GM11168 (cell line): ENCODE measurements at regions not wholly inside any gene's neighbourhood (a gene's known extent, or its start where the extent isn't known, plus 50 kb on each side); places are given as distances from the start of the nearest gene placed in this dataset.

Experiments used
- in situ Hi-C: fragments of 300-500 bp; cut with MboI; formaldehyde crosslinking; loops from one replicate; pipeline ENCODE4 v1.12.0; 2022; ENCODE audit warnings: low sequenced_read_pairs; ENCODE audit not compliant: unreplicated experiment

- in situ Hi-C loops: no loop called here
These were observed 274.3 kb upstream of the MMS22L start for GRCh38 chr6:97557355-97557754.

GRCh38 chr6:97563529-97563928 is 280.5 kb upstream of the MMS22L start:
- in situ Hi-C loops: no loop called here

GRCh38 chr6:97572943-97573342 is 289.9 kb upstream of the MMS22L start:
- in situ Hi-C loops: no loop called here

- in situ Hi-C loops: no loop called here
These were observed 303.3 kb upstream of the MMS22L start for GRCh38 chr6:97586344-97586743.

- in situ Hi-C loops: no loop called here
These were observed 308.9 kb upstream of the MMS22L start for GRCh38 chr6:97591955-97592354.

- in situ Hi-C loops: no loop called here
These were observed 311.8 kb upstream of the MMS22L start for GRCh38 chr6:97594844-97595243.

- in situ Hi-C loops: no loop called here
These were observed 338.1 kb upstream of the MMS22L start for GRCh38 chr6:97621111-97621510.

- in situ Hi-C loops: no loop called here
These were observed 343.8 kb upstream of the MMS22L start for GRCh38 chr6:97626671-97627441.

GRCh38 chr6:97629180-97629579 is 346.2 kb upstream of the MMS22L start:
- in situ Hi-C loops: no loop called here

GRCh38 chr6:97630604-97631003 is 347.6 kb upstream of the MMS22L start:
- in situ Hi-C loops: no loop called here

- in situ Hi-C loops: no loop called here
These were observed 349.3 kb upstream of the MMS22L start for GRCh38 chr6:97632341-97632740.

GRCh38 chr6:97639702-97640101 is 356.7 kb upstream of the MMS22L start:
- in situ Hi-C loops: no loop called here

- in situ Hi-C loops: no loop called here
These were observed 361.3 kb upstream of the MMS22L start for GRCh38 chr6:97644353-97644752.

GRCh38 chr6:97645757-97646156 is 362.7 kb upstream of the MMS22L start:
- in situ Hi-C loops: no loop called here

GRCh38 chr6:97653076-97653475 is 370.1 kb upstream of the MMS22L start:
- in situ Hi-C loops: no loop called here

GRCh38 chr6:97653517-97653916 is 370.5 kb upstream of the MMS22L start:
- in situ Hi-C loops: no loop called here

- in situ Hi-C loops: no loop called here
These were observed 371.7 kb upstream of the MMS22L start for GRCh38 chr6:97654674-97655073.

- in situ Hi-C loops: no loop called here
These were observed 373.2 kb upstream of the MMS22L start for GRCh38 chr6:97656236-97656635.

- in situ Hi-C loops: no loop called here
These were observed 373.8 kb upstream of the MMS22L start for GRCh38 chr6:97656706-97657350.

GRCh38 chr6:97658090-97658489 is 375.1 kb upstream of the MMS22L start:
- in situ Hi-C loops: no loop called here

- in situ Hi-C loops: no loop called here
These were observed 380.2 kb upstream of the MMS22L start for GRCh38 chr6:97663252-97663651.

GRCh38 chr6:97665446-97665845 is 382.4 kb upstream of the MMS22L start:
- in situ Hi-C loops: no loop called here
